GM21360 (cell line): ENCODE measurements at regions not wholly inside any gene's neighbourhood (a gene's known extent, or its start where the extent isn't known, plus 50 kb on each side); places are given as distances from the start of the nearest gene placed in this dataset.
"Not testable (repeated sequence)": the region's sequence is repeated elsewhere in the genome, so short reads cannot be mapped to it uniquely, and the experiment has no call there.

ENCODE experiments used
- ATAC-seq: cut with Tn5 transposase; IDR thresholded peaks from one replicate; pipeline ENCODE4 v1.9.1; 2021; ENCODE audit warnings: mild to moderate bottlenecking, moderate library complexity; ENCODE audit not compliant: unreplicated experiment

GRCh38 chr6:44037847-44038542 lies 89.3 kb downstream of the MRPL14 start:
- ATAC-seq = no peak

DNA sequence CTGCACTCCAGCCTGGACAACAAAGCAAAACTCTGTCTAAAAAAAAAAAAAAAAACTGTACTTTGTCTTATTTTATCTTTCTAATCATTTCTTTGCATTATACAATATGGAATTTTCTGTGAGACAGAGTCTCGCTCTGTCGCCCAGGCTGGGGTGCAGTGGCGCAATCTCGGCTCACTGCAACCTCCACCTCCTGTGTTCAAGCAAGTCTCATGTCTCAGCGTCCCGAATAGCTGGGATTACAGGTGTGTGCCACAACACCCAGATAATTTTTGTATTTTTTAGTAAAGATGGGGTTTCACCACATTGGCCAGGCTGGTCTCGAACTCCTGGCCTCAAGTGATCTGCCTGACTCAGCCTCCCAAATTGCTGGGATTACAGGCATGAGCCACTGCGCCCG lies 90.0 kb downstream of the MRPL14 start:
- not testable (repeated sequence) for ATAC-seq

DNA sequence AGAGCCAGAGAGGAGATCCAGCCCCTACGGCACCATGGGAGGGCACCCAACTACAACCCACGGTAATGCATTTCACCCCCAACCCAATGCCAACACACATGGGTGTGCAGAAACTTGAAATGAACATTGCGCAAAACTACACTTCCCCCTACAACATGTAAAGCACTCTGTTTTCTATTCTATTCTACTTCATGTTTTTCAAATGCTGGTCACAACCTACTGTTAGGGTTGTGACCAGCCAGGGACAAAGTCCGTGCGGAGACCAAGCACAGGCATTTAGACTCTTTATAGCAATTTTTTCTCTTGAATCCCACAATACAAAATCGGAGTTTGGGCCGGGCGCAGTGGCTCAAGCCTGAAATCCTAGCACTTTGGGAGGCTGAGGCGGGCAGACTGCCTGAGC lies 90.6 kb downstream of the MRPL14 start:
- ATAC-seq = no peak

DNA sequence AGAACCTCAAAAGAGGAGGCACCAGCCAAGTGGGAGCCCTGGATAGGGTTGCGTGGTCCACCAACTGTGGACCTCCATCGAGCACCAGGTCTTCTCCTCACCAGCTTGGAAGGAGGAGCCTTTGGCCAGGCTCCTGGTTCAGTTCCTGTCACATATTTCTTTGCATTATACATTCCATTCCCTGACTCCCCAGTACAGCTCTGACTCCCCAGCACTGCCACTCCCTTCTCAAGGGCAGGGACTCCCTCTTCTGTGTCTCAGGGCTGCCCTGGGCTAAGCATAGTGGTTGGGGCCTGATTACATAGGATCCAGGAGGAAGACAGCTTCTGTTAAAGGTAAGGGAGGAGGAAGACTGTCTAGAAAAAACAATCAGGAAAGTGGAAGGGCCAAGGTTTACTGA lies 91.1 kb downstream of the MRPL14 start:
- no peak for ATAC-seq

- ATAC-seq = no peak
Observed at GRCh38 chr6:44035621-44036020, 91.6 kb downstream of the MRPL14 start.

GRCh38 chr6:44034931-44035345 lies 92.3 kb downstream of the MRPL14 start:
- ATAC-seq = no peak

- no peak for ATAC-seq
Observed at GRCh38 chr6:44034391-44034861, 92.8 kb downstream of the MRPL14 start.

GRCh38 chr6:44030812-44031454 lies 96.3 kb downstream of the MRPL14 start:
- ATAC-seq = no peak

DNA sequence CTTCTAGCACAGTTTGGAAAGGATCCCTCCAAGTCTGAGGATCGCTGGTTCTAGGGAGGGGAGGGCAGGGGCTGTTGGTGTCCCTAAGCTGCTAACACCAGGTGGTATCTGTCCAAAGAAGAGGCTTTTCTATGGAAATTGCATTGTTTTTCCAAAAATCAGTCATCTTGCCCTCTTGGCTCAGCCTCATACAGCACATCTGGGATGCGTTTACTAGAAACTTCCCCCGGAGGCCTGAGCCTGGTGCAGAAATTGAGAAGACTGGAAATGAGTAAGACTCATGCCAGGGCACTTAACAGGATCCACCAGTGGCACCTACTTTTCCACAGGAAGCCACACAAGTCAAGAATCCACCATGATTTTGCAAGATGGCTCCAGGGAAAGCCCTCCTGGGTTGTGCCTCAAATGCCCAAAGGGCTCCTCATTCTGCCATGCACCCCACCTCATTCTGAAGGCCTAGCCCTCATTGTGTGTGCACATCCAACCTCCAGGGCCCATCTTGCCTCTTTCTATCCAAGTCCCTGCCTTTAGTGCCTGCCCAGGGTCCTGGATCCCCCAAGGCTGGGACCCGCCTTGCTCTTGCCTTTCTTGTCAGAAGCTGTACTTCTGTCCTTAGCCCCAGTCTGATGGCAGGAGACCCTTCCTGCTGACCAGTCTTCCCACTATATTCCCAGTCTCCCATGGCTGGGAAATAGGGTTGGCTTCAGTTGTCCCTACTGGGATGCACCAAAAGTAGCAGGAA lies 97.6 kb downstream of the MRPL14 start:
- ATAC-seq = no peak

GRCh38 chr6:44028789-44029310 lies 98.4 kb downstream of the MRPL14 start:
- ATAC-seq = no peak

DNA sequence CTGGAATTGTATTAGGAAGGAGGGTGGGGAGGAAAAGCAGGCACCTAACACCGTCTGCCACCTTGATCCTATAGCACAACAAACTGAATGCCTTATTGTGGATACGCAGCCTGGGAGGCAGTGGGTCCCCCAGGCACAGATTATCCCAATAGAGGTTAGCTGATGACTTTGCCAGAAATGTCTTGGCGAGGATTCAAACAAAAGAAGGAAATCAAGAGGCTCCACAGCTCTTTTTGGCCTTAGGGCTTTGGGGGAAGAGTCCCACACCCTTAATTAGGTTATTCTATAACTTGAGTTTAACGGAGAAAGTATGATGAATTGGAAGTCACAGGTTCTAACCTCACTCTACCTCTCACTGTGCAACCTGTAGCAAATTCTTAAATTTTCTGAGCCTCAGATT lies 102.0 kb downstream of the MRPL14 start:
- no peak for ATAC-seq

- ATAC-seq = no peak
Observed at GRCh38 chr6:44024574-44025219, 102.6 kb downstream of the MRPL14 start.

DNA sequence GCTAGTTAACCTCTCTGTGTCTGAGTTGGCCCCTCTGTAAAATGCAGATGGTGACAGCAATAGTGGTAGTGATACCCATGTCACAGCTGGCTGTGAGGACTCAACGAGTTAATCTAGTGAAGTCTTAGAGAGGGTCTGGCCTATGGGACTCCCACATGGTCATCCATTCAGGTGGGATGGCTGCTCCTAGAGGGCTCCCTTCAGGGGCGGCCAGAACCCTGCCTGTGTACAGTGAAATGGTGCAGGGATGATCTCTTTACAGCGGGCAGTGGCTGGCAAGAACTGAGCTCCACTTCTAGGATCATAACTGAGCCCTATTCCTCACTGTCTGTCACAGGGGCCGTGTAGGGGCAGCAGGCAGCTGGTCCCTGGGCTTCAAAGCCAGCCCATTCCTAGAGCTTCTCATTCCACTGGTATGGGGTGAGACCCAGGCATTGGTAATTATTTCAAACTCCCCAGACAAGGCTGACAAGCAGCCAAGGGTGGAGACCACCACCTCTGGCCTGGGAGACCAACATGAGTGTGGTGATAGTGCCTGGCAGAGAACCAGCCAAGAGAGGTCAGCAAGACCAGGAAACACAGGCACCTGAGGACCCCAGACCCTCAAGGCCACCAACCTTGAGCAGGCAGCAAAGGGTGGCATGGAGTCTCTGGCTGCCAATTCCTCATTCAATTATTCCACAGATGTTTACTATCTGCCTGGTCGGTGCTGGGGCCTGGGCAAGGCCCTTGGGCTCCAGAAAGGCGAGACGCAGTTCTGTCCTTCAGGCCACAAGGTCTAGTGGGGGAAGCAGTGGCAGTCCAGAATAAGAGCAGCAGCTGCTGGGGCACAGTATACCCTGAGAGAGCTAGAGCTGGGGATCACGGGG lies 103.4 kb downstream of the MRPL14 start:
- no peak for ATAC-seq

GRCh38 chr6:44022671-44023352 lies 104.4 kb downstream of the MRPL14 start:
- no peak for ATAC-seq

- ATAC-seq = no peak
Observed at GRCh38 chr6:44022296-44022661, 105.0 kb downstream of the MRPL14 start.

DNA sequence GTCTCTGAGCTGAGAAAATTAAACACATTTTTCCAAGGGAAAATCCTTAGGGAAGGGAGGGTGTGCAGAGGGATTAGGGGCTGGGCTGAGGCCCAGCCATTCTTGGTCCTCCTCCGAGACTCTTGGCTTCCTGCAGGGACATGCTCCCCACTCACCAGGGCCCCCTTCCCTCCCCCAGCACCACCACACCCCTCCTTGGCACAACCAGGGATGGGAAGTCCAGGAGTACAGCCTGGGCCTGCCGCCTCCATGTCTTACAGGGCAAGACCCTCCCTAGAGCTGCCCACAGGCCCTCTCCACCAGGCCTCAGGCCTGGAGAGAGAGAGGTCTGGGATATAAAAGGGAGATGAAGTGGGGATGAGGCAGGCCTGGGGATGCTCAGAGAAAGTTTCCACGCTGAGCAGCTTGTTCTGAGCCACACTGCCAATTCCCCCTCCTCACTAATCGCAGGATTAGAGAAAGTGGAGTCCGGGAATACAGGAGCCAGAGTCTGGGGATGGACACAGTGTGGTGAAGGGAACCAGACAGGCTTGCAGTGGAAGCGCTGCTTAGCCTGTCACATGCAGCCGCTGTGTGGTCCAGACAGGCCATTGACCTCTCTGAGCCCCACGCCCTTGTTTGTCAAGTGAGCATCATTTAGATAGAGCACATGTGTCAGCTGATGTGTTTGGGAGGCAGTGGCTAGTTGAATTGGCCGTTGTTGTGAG lies 105.5 kb downstream of the MRPL14 start:
- no peak for ATAC-seq

GRCh38 chr6:44020664-44021425 lies 106.4 kb downstream of the MRPL14 start:
- ATAC-seq = no peak

- no peak for ATAC-seq
Observed at GRCh38 chr6:44020148-44020547, 107.1 kb downstream of the MRPL14 start.
